GM21526 (cell line): ENCODE measurements at regions not wholly inside any gene's neighbourhood (a gene's known extent, or its start where the extent isn't known, plus 50 kb on each side); places are given as distances from the start of the nearest gene placed in this dataset.
A peak's percentile ranks its signal among the peaks of the same experiment; 100 is the strongest.

Experiments used
- ATAC-seq: cut with Tn5 transposase; IDR thresholded peaks from one replicate; pipeline ENCODE4 v1.9.1; 2021; ENCODE audit warnings: moderate library complexity; ENCODE audit not compliant: unreplicated experiment, low FRiP score

- no peak for ATAC-seq
Measured at GRCh38 chr4:24637173-24637572, 52.8 kb upstream of the DHX15 start.

- no peak for ATAC-seq
Measured at GRCh38 chr4:24638396-24638875, 54.1 kb upstream of the DHX15 start.

GRCh38 chr4:24639714-24640113, 55.4 kb upstream of the DHX15 start:
- ATAC-seq, result no peak

GRCh38 chr4:24640366-24640765, 56.0 kb upstream of the DHX15 start:
- no peak for ATAC-seq

GRCh38 chr4:24642981-24643547, 58.7 kb upstream of the DHX15 start:
- ATAC-seq, result no peak

GRCh38 chr4:24643774-24644520, 59.6 kb upstream of the DHX15 start:
- no peak for ATAC-seq

- no peak for ATAC-seq
Measured at GRCh38 chr4:24644983-24645764, 60.8 kb upstream of the DHX15 start.

GRCh38 chr4:24645765-24646550, 61.6 kb upstream of the DHX15 start:
- ATAC-seq, result no peak

GRCh38 chr4:24646798-24647460, 62.6 kb upstream of the DHX15 start:
- ATAC-seq, result no peak

- no peak for ATAC-seq
Measured at GRCh38 chr4:24650849-24651640, 66.7 kb upstream of the DHX15 start.

GRCh38 chr4:24655326-24655725, 71.0 kb upstream of the DHX15 start:
- ATAC-seq, result no peak

- no peak for ATAC-seq
Measured at GRCh38 chr4:24655971-24656370, 71.6 kb upstream of the DHX15 start.

- ATAC-seq, result no peak
Measured at GRCh38 chr4:24656906-24657305, 72.6 kb upstream of the DHX15 start.

GRCh38 chr4:24657768-24658617, 73.6 kb upstream of the DHX15 start:
- peak; percentile 95 for ATAC-seq

- ATAC-seq, result no peak
Measured at GRCh38 chr4:24659241-24659961, 75.0 kb upstream of the DHX15 start.

- no peak for ATAC-seq
Measured at GRCh38 chr4:24662056-24662455, 77.7 kb upstream of the DHX15 start.

- ATAC-seq, result no peak
Measured at GRCh38 chr4:24662542-24662941, 78.2 kb upstream of the DHX15 start.

GRCh38 chr4:24664956-24665355, 80.6 kb upstream of the DHX15 start:
- no peak for ATAC-seq
